ENCODE measurements at regions not wholly inside any gene's neighbourhood (a gene's known extent, or its start where the extent isn't known, plus 50 kb on each side); places are given as distances from the start of the nearest gene placed in this dataset.

DNA sequence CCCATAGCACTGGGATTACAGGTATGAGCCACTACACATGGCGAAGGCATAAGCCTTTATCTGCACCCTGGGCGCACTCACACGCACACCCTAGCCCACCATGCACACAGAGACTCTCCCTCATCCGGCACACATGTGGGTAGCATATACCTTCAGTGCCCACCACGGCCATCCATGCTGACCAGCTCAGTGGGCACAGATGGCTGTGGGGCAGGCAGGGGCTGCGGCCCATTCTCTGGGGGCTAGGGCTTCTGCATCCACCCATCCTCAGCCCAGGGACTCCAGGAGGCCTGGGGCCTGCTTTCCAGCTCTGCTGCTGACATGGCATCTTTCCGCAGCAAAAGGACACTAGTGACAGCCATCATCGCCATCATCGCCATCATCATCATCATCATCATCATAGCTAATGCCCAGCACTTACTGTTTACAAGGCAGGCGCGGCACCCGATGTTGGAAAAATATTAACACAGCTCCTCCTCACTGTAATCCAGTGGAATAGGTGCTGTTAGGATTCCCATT is 111.2 kb downstream of the NCOR2 start:
- DNase-seq, result no peak

DNA sequence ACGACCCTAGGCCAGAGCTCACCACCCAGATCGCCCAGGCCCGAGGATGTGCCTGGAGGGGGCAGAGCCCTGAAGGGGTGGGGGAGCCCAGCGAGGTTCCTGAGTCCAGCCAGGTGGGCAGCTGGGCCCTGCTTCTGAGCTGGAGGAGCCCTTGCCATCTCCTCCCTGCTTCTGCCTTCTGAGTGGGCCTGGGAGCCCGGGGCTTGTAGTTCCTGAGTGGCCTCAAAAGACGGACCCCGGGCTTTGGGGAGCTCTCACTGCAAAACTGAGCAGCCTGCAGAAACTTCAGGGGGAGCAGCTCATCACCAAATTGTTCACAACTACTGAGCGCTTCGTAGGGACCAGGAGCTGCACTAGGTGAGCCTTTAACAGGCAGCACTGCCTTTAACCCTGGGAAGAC is 112.1 kb downstream of the NCOR2 start:
- no peak for DNase-seq

DNA sequence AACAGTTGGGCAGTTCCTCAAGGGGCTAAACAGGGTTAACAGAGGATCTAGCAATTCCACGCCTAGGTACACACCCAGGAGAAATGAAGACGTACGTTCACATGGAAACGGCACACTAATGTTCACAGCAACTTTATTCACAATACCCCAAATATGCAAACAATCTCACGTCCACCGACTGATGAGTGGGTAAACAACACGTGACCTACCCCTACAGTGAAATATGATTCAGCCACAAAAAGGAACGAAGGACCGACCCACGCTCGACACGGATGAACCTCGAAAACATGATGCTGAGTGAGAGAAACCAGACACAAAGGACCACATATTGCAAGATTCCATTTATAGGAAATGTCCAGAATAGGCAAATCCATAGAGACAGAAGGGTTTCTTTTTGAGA is 112.7 kb downstream of the NCOR2 start:
- no peak for DNase-seq

DNA sequence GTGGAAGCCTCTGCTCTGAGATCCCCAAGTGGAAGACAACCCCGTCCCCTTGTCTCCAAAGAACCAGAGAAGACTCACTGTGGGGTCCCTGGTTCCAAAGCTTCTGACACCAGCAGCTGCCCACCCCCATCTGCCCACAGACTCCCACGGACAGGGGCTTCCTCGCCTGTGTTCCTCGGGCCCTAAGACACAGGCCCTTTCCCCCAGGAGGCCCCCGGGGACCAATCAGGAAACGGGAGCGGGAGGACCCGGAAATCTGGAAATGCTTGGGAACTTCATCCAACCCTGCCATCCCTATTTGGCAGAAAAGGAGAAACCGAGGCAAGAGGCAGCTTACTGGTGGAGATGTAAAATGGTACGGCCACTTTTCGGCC is 113.1 kb downstream of the NCOR2 start:
- DNase-seq, result no peak

DNA sequence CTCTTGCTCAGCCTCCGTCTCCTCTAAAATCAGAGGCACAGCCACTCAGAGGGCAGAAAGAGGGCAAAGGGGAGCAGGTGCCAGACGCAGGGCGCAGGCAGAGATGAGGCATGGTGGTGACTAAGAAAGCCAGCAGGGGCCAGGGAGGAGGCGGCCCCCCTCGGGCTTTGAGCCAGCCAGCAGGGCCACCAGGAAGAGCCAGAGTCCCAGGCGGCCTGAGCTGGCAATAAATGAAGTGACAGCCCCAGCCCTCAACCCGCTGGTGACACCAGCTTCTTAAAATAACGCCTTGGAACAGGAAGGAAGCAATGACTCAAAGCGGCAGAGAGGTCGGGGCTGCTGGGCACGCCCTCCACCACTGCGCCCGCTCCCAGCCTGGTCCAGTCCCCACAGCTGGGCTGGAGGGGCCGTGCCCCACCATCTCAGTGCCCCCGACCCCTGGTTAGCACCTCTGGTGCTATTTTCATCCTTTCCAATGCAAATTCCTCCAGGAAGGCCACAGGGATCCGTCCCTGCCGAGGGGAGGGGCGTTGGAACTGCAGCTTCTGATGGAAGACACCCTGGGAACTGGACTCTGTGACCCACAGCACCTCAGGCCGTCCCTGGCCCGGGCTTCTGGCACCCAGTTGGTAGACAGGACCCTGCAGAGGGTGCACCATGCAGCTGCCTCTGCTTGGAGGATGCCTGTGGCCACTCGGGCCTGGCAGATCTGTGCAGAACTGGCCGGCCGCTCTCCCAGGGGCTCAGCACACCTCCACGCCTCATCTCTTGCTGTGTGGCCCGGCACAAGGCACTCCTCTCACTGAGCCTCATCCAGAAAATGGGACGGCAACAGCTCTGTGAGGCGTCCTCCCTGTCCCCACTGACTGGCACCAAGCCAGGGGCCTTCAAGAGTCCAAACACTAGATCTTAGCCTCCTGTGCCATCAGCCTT is 113.7 kb downstream of the NCOR2 start:
- no peak for DNase-seq

DNA sequence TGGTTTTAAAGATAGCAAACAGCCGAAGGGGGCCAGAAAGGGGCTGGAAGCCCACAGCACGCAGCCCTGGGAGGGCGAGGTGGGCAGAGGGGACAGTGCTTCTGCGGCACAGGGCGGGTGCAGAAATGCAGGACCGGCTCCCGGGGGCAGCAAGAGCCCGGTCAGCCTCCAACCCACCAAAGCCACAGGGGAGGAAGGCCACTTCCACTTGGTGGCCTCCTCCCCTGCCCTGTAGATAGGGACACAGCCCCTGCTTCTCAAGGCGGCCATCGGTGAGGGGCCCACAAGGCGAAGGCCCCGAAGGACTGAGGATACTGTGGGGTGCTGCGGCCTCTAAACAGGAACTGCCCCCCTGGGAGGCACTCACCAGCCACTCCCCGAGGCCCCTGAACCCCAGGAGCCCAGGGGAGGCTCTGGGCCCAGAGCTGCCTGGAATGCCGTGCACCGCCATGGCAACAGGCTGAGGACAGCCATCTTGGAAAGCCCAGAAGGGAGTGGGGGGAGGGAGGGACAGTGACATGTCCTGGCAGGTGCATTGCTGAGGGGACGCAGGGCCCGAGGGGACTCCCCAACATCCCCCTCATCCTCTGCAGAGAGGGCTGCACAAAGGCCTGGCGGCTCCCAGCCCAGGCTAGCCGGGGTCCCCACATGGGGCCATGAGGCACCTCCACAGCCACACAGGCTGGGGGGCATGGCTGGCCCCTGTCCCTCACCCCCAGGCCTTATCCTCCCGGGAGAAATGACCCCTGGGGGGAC is 114.7 kb downstream of the NCOR2 start:
- no peak for DNase-seq

DNA sequence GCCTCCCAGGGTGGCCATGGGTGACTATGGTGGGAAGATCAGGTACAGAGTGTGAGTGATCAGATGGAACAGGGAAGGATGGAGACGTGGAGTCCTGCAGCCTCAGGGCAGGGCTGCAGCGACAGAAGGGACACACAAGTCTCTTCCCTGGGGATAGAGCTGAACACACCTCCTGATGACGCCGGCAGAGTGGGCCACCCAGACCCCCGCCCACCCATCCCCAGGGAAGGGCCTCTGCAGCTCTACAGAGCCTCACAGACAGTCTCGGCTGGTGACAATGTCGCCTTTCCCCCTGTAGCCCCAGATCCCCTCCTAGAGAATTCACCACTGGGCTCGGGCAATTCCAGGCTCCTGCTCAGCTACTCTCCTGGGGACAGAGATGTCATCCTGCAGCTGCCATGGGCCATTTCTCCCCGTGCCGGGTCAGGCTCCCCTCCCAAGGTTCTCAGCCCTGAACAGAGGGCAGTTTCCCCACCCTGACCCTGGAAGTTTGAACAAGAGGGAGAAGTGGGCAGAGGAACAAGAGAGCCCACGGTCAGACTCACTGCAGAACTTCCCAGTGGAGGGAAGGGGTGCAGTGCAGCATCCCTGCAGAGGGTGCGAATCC is 115.7 kb downstream of the NCOR2 start:
- DNase-seq, result no peak

DNA sequence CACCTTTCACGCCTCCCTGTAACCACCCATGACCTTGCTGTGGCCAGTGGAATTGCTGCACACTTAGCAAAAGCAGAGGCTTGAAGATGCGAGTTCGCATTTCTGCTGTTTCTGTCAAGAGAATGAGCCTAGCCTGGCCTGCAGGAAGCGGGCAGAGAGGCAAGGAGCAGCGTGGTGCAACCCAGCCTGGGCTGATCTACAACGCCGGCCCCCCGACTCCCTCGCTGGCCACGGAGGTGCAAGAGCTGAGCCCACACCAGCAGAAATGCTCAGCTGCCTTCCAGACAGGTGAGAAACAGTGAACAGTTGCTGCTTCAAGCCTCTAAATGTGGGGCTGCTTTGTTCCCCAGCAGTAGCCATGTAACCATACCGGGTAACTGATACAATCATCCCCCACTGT is 116.4 kb downstream of the NCOR2 start:
- DNase-seq, result no peak

DNA sequence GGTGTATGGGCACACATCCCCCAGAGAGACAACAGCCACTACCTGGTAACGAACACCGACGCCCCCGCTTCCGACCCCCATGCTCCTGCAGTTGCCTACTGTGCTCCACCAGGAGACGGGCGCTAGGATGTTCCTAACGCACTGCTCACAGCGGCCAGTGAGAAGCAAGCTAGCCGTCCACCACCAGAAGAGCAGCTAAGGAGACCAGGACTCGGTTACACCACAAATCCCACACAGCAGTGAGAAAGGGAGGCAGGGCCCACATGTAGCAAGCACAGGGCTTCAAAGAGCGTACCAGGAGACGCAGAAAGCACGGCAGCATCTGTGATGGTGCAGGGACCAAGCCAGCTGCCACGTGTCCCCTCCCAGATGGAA is 117.0 kb downstream of the NCOR2 start:
- no peak for DNase-seq

DNA sequence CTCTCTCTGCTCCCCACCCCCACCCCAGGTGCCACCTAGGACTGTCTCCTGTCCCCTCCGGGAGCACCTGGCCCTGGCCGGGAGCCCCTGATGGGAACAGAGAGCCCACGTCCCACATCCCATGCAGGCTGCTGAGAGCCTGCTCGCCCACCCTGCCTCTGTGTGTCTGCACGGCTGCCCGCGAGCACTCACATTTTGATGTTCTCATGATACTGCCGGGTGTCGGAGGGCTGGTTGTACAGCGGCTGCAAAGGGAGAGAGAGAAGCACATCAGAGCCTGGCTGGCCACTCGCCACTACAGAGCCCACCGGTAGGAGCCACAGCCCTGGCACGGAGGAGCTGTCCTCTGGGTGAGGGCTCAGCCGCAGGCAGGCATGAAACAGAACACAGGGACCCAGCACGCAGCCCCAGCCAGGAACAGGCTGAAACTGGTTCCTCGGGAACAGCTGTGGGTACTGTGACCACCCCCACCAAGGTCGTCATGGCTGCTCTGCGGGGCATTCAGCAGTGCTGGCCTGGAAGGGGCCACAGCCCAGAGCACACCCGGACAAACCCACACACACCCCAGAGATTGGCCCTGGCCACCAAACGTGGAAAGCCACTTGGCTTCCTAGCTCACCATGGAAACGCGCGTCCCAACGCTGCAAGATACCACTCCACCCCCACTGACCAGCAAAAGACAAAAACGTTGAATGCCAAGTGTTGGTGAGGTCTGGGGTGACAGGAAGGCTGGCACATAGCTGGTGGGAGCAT is 117.6 kb downstream of the NCOR2 start:
- DNase-seq, result no peak

DNA sequence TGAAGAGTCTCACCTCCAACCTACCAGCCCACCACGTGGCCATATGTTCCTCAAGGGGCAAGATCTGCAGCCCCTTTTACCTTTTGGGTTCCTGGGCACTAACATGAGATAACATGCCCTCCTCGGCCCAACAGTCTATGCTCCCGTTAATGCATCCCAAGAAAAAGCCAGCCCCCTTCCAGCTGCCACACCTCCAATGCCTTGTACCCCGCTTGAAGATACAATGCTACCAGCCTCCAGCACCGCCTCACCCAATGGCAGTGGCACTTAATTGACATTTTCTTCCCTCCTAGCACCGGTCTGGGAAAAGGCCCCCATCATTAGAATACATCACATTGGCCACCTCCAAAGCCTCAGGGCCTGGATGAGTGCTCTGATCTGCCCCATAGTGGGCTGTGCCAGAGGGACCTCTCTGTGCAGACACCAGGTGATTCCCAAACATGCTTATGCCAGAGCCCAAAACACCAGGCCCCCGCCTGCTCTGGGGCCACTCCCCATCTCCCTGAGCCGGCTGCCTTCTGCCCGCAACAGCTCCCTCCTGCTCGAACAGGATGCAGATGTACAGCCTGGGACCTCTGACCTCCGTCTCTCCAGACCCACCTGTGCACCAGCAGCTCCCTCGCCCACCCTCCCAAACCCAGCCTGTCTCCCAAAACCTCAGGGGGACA is 118.3 kb downstream of the NCOR2 start:
- DNase-seq, result no peak

DNA sequence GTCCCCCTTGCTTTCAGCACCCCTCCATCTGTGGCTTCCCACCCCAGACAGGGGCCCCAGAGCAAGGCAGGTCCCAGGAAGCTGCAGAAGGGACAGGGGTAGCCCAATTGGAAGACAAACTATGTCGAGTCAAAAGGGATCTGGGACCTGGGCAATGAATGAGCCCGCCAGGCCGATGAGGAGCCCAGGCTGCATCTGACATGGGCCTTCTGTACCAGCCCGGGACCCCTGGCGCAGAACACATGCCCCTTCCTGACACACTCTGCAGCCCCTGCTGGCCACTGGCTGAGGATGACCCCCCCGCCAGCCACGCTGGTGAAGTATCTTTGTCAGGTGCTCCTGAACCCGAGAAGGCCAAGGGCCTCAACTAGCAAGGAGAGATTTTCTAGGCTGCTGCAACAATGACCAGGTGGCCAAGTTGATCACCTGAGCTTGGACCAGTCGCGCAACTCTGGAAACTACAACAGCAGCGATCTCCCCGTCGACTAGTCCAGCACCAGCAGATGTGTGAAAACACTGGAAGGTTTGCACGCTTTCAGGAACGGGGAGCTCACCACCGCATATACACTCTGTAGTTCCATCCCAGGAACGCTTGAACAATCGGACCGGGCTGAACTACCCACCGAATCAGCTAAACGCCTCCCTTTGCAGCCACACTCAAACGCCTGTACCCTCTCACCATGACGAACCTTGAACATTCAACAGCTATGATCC is 119.0 kb downstream of the NCOR2 start:
- DNase-seq, result no peak

DNA sequence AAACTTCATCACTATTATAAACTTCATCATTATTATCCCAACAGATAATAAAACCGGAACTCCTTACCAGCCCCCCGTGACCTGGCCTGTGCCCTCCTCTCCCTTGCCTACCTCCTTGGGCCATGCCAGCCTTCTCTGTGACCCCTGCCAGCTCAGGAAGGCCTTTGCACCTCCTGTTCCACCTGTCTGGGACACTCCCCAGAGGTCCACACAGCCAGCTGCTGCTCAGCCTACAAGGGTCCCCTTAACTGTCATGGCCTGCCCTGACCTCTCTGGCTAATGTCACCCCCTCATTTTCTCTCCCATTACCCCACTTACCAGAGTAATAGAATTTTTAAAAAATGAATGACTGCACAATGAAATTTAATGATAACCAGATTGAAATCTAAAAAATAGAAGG is 121.0 kb downstream of the NCOR2 start:
- DNase-seq, result no peak

DNA sequence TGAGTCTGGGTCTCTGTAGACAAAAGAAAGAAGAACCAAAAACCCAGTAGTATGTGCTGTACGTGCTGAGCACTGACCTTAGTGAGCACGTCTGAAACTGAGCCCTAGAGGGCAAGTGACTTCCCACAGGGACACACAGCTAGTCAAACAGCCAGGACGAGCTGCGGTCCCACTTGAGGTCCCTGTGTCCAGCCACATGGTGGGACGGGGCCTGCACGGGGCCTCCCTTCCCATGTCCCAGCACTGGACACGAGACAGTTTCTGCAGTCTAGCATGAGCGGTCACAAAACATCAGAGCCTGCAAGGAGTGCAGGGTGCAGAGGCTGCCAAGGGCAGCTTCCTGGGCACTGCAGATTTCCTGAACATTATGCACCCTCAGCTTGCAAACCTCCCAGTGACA is 121.6 kb downstream of the NCOR2 start:
- DNase-seq, result no peak

DNA sequence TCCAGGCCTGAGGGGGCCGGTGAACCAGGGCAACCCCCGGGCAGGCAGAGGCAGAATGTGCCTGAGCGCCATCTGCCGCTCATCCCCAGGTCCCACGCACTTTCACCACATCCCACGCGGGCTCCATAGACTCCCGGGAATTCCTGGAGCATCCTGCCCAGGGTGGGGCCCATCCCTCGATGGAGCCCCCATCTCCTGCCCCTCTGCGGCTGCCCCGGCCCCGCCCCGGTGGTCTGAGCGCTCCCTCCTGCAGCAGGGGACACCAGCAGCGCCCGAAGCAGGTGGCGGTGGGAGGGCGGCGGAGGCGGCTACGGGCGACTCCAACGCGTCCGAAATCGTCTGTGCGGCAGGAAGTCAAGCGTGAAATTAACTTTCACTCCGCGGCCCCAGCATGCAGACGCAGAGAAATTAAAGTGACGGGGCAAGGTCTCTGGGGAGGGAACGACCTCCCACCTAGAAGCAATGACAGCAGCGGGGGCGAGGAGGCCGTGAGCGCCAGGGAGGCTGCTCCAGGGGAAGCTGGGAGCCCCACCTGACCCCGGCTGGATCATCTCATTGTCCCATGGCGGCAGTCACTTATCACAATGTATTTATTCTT is 122.2 kb downstream of the NCOR2 start:
- no peak for DNase-seq

DNA sequence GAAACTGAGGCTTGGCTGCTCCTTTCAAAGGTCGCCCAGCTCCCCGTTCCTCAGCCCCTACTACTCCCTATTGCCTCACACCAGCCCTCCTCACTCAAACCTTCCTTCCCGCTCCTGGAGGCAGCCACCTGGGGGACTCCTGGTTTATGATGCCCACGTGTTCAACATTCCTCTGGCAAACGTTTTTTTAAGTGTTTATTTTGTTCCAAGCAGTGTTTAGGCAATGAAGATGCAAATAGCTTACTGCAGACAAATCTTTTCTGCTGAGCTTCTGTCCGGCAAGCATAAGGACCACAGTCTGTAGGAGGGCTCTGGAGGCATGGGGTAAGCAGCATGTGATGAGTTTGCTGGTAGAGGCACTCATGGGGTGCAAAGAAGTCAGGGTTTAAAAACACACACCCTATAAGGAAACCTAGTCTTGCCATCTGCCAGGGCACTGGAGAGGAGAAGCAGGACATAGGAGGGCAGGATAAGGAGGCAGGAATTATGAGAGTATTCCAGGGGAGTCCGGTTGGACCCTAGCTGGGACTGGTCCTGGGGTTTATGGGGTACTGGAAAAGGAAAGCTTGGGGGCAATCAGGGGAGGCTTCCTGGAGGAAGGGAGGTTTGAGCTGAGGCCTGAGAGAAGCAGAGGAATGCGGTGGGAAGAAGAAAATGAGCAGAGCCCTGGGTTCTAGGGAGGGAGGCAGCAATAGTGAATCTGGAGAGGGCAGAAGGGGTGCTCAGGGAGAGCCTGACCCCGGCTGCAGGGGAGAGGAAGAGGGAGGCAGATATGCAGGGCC is 123.3 kb downstream of the NCOR2 start:
- no peak for DNase-seq

DNA sequence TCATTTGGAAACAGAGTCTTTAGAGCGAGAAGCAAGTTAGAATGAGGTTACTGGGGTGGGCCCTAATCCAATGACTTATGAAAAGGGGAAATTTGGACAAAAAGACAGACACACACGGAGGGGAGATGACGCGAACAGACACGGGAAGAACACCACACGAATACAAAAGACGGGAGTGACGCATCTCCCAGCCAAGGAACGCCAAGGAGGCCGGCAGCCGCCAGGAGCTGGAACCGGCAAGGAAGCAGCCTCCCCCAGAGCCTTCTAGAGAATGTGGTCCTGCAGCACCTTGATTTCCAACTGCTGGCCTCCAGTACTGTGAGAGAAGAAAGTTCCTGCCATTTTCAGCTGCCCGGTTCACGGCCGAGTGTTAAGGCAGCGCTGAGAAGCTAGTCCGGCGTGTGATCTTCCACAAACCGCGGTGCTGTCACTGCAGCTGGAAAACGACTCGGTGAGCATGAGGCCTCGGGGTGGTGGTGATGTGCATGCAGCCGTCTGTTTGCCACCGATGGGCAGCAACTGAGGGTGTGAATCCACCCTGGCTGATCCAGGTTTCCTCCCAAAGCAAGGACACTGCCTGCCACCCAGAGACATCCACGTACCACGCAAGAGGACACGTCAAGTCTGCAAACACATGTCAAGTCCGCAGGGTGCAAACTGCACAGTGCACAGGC is 124.5 kb downstream of the NCOR2 start:
- DNase-seq, result no peak

DNA sequence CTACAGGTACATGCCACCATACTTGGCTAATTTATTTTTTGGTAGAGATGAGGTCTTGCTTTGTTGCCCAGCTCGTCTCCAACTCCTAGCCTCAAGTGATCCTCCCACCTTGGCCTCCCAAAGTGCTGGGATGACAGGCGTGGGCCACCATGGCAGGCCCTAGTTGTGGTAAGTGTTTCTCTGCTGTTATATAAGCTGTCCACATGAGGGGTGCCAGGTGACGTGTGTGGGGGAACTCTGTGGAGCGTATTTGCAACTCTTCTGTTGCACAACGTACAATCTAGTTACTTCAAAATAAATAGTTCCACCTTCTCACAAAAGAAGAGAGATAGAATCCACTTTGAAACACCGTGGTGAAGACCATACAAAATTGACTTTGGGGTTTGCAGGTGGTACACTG is 125.1 kb downstream of the NCOR2 start:
- DNase-seq, result no peak

DNA sequence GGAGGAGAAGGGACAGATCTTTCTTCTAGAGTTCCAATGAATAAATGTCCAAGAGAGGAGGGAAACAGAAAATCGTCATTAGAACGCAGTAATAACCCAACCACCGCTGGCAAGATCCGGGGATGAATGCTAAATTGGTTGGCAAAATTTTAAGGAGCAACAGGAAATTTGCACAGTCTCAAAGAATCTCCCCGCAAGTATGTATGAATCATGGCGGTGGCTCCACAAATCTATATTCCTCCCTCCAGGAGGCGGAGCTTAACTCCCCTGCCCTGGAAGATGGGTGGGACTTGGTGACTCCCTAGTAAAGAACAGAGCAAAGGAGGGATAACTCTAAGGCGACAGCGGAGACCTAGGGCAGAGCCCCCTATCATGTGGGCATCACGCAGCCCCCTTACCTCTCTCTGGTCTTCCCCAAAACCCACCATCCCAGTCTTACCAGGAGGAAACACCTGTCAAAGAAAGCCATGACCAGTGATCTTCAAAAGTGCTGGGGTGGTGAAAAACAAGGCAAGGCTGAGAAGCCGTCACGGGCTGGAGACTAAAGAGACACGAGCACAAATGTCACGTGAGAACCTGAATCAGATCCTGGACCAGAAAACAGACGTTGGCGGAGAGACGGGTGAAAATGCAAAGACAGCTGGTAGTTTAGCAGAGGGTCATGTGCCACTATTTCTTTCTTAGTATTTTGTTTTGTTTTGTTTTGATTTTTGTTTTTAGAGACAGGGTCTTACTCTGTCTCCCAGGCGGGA is 125.8 kb downstream of the NCOR2 start:
- no peak for DNase-seq
